Activated naive CD8-positive, alpha-beta T cell treated with anti-CD3 and anti-CD28 coated beads, Interleukin-2, amount 50 U/mL, for 16 hours (primary cell): ENCODE measurements at regions not wholly inside any gene's neighbourhood (a gene's known extent, or its start where the extent isn't known, plus 50 kb on each side); places are given as distances from the start of the nearest gene placed in this dataset.

Experiments
- DNase-seq: peaks from one replicate; pipeline ENCODE4 v3.0.0-alpha.2; 2020; ENCODE audit warnings: low read depth, low spot score

- no peak for DNase-seq
These were observed 83.6 kb upstream of the BARX2 start for GRCh38 chr11:129292092-129292491.

- no peak for DNase-seq
These were observed 84.1 kb upstream of the BARX2 start for GRCh38 chr11:129291546-129291945.

- no peak for DNase-seq
These were observed 84.7 kb upstream of the BARX2 start for GRCh38 chr11:129290966-129291365.

DNA sequence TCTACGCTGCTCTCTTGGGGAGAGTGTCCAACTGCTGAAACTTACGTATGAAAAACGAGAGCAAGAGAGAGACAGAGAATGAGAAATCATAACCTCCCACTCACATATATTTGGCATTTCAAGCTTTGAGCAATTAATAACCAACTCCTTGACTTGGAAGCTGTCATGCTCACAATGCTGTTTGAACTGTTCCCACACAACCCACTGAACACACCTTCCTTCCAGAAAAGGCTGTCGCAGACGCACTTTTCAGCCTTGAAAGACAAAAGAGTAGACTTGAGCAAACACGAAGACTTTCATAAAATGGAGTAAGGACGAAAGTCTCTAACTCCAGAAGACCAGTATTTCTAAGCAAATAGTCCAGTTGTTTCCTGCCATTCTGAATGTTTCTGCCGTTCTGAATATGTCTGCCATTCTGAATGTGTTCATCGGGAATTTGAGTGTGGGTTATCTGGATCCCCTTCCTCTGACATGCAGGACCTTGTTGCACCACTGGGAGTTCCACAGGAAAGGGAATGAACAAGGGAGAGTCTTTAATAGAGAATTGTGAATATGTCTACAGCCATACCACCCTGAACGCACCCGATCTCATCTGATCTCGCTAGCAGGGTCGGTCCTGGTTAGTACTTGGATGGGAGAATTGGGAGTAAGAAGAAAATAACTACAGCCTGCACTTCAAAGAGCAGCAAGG is 86.2 kb upstream of the BARX2 start:
- DNase-seq = no peak

DNA sequence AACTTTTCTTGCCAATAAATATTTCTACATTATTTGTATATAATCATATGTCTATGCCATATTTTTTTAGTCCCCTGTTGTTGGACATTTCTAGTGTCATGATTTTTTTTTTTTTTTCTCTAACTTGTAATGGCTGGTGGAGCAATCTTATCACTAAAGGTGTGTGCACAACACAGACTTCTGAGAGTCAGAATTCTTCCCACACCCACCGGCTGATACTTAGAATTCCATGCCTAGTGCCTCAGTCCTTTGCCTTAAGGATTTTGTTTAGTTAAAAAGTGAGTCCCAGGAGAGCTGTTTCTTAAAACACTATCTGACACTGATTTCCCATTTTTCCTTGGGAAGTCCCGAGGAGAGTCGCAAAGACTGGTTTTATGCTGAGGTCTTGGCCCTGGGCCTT is 87.7 kb upstream of the BARX2 start:
- no peak for DNase-seq

GRCh38 chr11:129286813-129287212 is 88.8 kb upstream of the BARX2 start:
- no peak for DNase-seq

GRCh38 chr11:129285402-129285786 is 90.3 kb upstream of the BARX2 start:
- no peak for DNase-seq

- DNase-seq = no peak
These were observed 91.0 kb upstream of the ARHGAP32 start for GRCh38 chr11:129283141-129283540.

DNA sequence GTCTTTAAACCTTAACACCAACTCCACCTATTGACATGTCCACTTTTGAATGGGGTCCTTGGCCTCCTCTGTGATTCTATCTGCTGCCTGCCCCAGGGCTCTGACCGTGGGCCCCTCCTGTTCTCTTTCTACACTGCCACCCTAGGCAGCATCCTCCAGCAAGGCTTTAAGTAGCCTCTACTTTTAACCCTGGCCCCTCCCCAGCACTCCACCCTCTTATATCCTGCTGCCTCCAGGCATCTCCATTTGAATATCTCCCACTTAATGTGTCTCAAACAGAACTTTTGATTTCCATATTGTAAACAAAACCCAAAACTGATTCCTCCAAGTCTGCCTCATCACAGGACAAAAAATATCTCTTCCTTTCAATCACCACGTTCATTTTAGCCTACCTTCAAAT is 90.5 kb upstream of the ARHGAP32 start:
- DNase-seq = no peak

GRCh38 chr11:129281471-129282415 is 89.6 kb upstream of the ARHGAP32 start:
- no peak for DNase-seq

DNA sequence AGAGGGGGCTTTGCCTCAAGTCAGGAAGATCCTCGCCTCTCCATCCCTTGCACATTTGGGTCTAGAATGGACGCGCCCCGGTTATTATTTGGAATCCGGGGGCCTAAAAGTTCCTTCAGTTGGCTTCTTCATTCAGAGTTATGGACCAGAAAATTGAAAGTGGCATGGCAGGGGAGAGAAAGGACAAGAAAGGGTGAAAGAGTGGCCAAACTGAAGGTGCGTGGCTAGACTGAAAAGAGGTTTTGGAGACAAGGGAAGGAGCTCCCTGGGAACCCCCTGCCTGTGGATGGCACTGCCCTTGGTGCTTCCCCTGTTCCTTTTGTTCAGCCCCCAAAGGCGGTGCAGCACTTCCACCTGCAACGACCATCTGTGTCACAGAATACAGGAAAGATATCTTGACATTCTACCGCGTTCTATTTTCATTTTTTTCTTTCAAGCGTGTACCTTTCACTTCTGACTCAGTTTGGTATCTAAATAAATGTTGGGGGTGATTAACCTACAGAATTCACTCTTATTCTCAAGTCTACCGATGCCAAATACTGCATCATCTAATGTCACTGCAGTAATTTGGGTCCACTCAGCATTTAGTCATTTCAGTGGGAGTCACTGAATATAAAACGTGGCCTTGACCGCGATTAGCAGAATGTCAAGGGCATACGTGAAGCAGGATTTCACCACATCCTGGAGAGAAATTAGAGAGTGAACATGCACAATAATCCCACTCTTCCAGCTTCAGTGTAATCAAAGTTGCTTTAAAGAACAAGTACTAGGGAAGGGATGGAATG is 88.1 kb upstream of the ARHGAP32 start:
- no peak for DNase-seq

- peak; percentile 32 for DNase-seq
These were observed 87.4 kb upstream of the ARHGAP32 start for GRCh38 chr11:129279326-129280026.

DNA sequence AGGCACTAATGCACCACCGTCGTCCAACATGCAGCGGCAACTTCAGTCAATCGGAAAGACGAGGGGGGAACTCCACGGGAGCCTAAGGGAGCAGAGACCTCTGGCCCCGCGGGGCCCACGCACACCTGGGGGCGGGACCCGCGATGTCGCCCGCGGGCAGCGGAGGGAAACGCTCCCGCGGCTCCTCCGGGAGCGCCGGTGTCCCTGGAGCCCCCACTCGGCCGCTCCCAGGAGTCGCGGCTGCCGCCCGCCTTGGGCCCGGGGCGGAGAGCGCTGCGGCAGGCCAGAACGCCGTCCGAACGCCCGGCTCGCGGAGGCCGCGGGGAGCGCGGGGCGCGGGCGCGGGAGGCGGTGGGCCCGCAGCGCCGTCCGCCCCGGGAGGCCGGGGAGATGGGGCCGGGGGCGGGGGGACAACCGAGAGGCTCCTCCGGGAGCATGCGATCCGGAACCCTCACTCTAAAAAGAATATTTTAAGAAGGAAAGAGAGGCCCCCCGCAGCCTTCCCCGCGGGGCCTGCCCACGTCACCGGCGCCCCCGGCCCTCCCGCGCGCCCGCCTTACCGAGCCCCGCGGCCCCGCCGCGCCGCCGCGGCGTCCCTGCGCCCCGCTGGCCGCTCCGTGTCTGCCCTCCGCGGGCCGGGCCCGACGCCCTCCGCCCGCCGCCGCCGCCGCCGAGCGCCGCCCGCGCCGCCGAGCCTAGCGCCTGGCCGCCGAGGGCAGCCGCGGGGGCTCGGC is 86.6 kb upstream of the ARHGAP32 start:
- no peak for DNase-seq

DNA sequence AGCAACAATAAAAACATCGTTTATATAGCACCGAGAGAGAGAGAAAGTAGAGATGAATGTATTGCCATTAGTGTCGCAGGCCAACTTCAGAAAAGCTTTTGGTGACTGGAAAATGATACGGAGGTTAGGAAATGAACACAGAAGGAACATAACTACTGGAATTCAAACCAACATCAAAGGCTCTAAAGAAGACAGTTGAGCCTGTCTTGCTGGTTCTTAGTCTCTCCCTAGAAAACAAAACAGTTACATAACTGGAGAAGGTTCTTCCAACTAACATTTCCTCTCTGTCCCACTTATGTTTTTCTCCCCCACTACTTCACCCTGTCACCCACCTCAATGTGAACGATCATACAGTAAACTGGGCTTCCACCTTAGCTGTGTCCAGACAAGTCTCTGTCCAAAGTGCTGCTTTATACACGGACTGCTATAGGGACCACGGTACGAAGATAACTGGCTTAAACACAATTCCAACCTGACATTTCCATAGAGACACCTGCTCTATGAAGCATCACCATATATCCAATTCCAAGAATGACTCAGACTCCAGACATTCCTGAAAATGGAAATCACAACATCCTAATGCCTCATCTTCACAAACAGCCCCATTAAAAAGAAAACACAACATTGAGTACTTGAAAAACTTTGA is 85.2 kb upstream of the ARHGAP32 start:
- no peak for DNase-seq

DNA sequence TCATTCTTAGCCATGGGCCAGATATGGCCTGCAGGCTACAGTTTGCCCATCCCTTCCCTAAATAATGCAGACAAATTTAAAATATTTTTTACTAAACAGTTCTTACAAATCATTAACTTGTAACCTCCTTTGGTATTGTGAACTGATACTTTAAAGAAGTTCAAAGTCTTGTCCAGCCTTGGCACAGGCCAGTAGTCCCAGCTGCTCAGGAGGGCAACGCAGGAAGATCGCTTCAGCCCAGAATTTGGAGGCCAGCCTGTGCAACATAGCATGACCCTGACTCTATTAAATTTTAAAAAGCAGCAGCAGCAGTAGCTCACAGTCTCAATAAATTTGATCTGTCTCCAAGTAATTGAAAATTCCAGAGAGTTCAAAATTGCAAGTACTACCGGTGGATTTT is 83.7 kb upstream of the ARHGAP32 start:
- no peak for DNase-seq

GRCh38 chr11:129273944-129274711 is 82.0 kb upstream of the ARHGAP32 start:
- no peak for DNase-seq

DNA sequence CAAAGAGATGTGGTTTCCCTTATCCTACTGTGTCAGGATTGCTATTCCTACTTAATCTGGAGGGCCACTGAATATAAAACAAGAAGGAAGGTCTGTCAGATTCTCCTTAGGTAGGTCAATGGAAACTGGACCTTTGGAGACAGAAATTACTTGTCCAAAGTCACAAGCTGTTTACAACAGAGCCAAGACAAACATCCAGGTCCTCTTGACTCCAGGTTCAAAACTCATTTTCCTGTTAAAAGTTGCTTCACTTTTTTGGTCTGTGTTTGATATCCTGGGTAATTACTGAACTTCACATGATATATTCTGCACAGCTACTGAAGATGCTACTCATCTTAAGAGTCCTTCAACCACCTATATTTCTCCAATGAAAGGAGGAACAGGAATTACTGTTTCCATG is 81.2 kb upstream of the ARHGAP32 start:
- DNase-seq = no peak

DNA sequence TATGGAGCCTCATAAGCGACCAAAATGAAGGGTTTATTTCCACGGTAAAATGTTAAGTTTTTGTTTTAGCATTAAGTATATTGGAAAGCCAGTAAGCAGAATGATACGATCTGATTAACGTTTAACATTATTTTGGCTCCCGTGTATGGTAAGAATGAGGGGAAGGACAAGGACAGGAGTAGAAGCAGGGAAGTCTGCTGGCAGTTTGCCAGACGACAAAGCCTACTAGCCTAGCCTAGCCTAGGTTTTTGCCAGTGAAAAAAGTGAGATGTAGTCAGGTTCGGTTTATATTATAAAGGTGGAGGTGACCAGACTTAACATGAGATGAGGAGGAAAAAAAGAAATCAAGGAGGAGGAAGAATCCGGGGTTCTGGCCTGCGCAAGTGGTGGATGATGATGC is 78.9 kb upstream of the ARHGAP32 start:
- no peak for DNase-seq

DNA sequence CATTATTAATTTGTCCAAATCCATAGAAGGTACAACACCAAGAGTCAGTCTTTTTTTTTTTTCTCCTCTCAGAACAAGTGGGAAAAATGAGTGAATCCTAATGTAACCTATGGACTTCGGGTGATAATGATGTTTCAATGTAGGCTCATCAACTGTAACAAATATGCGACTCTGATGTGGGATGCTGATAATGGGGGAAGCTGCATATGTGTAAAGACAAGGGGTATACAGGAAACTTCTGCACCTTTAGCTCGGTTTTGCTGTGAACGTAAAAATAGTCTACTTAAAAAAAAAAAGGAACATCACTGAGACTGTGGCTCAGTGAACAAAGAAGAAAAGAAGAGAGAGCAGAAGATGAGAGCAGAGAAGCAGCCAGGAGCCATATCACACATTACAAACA is 78.3 kb upstream of the ARHGAP32 start:
- DNase-seq = no peak

DNA sequence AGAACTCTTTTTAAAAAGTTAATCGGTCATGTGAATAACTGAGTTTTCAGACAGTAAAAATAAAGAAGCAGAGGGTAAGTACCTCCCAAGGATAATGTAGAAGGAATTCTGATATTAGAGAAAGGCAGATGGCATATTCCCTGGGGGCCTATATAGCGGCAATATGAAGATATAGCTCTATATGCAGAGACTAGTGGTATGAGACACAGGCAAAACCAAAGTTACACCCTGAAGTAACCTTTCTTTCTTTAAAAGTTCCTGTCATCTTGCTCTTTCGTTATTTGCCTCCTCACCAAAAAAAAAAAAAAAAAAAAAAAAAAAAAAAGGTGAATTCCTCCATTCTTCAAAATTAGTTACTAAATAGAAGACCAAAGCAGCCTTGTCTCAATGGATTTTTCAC is 76.2 kb upstream of the ARHGAP32 start:
- DNase-seq = no peak
